GM13976 (cell line): ENCODE measurements at regions not wholly inside any gene's neighbourhood (a gene's known extent, or its start where the extent isn't known, plus 50 kb on each side); places are given as distances from the start of the nearest gene placed in this dataset.

Experiments used
- DNase-seq: peaks from one replicate; pipeline ENCODE4 v3.0.0; 2012; ENCODE audit warnings: low spot score
- in situ Hi-C: fragments of 300-500 bp; cut with MboI; formaldehyde crosslinking; loops from one replicate; pipeline ENCODE4 v1.12.0; 2022; ENCODE audit warnings: low sequenced_read_pairs, mixed read lengths, inconsistent platforms; ENCODE audit not compliant: unreplicated experiment
- TF ChIP-seq, protein P1 (sequence below): IDR thresholded peaks from 2 replicates; pipeline ENCODE4 v1.5.1; 2012; ENCODE audit warnings: borderline replicate concordance, mild to moderate bottlenecking; ENCODE audit not compliant: insufficient read depth; ENCODE audit errors: extremely low read depth, missing control alignments, control extremely low read depth

DNA sequence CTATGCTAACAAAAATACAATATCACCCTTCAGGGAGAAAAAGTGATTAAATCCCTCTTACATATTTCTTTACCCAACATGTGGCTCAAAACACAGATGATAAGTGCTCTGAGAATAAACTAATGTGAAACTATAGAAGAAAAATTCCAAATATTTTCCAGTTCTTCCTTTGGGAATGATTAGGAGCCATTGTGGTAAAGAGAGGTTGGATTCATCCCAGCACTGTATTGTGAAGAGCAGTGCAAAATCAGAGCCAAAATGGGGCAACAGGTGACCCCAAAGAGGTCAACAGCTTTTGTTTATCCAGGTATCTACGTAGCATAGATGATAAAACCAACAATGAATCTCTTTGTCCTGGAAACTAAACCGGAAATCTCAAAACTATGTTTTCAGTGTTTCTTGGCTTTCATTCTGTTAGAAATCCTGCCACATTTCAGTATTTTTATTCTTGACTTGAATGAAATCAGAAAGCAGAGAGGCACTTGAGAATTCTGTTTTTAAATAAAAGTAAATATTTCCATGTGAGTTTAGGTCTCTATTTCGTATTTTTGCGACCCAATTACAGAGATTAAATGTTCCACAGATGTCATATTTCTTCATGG lies 120.4 kb upstream of the FST start:
- DNase-seq: no peak
- in situ Hi-C loops: no loop called here

DNA sequence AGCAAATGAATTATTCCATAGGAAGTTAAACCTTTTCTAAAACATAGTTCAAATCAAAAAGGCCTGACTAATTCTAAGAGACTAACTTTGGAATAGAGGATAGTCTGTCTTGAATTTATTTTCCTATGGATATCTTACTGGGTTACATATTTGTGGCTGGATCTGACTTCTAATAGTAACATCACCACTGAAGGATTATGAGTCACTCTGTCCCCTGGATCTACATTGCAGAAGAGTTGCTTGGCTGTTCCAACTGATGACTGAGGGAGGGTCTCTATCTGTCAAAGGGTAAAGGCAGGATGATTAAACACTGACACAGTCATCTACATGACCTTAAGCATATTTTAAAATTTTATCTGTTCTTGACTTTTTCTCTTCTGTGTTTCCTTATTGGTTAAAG lies 119.6 kb upstream of the FST start:
- TF ChIP-seq, protein P1, sequence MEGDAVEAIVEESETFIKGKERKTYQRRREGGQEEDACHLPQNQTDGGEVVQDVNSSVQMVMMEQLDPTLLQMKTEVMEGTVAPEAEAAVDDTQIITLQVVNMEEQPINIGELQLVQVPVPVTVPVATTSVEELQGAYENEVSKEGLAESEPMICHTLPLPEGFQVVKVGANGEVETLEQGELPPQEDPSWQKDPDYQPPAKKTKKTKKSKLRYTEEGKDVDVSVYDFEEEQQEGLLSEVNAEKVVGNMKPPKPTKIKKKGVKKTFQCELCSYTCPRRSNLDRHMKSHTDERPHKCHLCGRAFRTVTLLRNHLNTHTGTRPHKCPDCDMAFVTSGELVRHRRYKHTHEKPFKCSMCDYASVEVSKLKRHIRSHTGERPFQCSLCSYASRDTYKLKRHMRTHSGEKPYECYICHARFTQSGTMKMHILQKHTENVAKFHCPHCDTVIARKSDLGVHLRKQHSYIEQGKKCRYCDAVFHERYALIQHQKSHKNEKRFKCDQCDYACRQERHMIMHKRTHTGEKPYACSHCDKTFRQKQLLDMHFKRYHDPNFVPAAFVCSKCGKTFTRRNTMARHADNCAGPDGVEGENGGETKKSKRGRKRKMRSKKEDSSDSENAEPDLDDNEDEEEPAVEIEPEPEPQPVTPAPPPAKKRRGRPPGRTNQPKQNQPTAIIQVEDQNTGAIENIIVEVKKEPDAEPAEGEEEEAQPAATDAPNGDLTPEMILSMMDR: no peak
- in situ Hi-C loops: no loop called here
- DNase-seq: no peak

More for the DNA sequence above, 120.4 kb upstream of the FST start:
- TF ChIP-seq, protein P1: no peak

DNA sequence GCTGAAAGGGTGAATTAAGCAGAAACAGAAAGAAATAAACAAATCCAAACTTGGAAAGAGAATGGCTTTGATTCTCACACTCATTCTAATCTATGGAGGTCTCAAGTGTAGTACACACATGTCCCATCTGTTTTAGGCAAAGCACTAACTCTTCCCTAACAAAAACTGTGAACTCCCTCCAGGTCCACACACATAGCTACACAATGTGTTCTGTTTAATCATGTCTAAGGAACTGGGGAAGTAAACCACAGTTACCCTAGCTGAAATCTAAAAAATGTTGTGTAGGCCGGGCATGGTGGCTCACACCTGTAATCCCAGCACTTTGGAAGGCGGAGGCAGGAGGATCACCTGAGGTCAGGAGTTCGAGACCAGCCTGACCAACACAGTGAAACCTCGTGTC lies 118.7 kb upstream of the FST start:
- in situ Hi-C loops: no loop called here
- DNase-seq: no peak
- TF ChIP-seq, protein P1: no peak

DNA sequence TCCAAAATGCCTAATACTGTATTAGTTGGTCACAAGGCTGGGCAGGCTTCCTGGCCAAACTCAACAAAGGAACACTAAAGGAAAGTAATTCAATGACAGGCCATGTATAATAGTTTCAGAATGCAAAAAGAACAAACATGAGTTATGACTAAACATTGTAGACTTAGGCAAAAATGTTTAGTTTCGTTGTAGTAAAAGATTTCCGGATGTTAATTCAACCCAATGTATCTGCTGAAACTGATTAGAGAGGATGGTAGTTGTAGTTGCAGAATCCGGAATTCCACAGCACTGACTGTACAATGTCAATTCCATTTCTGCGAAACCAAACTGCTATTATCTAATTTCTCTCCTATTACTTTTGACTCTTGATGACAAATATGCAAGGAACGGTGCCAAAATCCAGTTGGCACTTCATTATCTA lies 117.9 kb upstream of the FST start:
- in situ Hi-C loops: no loop called here
- DNase-seq: no peak
- TF ChIP-seq, protein P1: no peak

DNA sequence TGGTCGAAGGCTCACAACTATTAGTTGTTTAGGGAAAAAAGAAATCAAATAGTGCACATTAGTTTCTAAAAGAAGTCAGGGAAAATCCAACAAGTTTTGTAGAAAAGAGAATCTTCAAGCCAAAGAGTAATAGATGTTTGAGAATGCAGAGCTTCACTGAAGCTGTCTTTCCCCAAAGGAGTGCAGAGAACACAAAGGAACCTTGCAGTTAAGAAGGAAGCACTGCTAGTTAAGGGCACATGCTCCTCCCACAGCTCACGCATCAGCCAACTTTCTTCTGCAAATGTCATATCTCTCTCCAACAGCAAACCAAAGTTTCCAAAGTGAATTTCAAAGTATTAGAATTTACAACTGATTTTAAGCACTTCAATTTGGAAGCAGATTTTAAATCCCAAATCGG lies 116.4 kb upstream of the FST start:
- in situ Hi-C loops: no loop called here
- DNase-seq: no peak
- TF ChIP-seq, protein P1: no peak

DNA sequence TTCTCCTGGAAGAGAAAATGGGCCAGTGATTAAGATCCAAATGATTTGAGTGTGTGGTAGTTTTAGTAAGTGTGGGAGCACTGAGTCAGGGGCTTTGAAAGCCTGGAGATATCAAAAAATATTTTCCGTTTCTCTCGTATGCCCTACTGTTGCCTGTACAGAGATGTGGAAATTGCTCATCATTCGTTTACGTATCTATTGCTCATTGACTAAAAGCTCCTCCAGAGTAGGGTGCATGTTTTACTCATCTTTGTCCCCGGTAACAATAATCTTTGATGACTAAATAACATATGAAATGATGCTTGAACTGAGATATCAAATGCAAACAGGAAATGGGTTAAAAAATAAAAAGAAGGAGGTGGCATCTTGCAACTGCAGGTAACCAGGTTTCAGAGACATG lies 114.2 kb upstream of the FST start:
- TF ChIP-seq, protein P1: no peak
- in situ Hi-C loops: no loop called here
- DNase-seq: no peak

DNA sequence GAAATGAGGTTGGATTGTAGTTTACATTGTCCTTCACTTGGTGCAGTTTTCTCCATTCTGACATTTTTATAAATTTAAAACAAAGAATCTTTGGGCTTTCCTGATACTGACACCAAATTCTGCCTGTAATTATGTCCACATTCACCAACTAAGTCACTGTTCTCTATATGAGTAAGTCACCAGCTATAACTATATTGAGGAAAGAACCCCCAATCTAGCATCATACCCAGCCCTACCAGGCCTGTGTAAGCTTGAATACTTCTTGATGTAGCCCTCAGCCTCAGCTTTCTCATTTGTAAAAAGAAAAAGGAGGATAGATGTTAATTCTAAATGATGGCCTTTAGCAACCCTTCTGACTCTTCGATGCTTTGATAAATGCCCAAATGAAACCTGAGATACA lies 112.7 kb upstream of the FST start:
- TF ChIP-seq, protein P1: no peak
- DNase-seq: no peak
- in situ Hi-C loops: no loop called here
